ENCODE measurements at regions not wholly inside any gene's neighbourhood (a gene's known extent, or its start where the extent isn't known, plus 50 kb on each side); places are given as distances from the start of the nearest gene placed in this dataset.

GRCh38 chr6:14275493-14275851 lies 157.9 kb downstream of the CD83 start:
- TF ChIP-seq CTCF (IDR thresholded peaks at IDR 0.05 in 2 of 3, conservative IDR thresholded peaks at IDR 0.05 in 1 of 3; ENCODE audit: borderline replicate concordance in 1 of 3, insufficient read depth in 1 of 3, low read depth in 2 of 3, low read length in 2 of 3) = no peak
- TF ChIP-seq POLR2A (IDR thresholded peaks at IDR 0.05; ENCODE audit: borderline replicate concordance, extremely low read depth, insufficient read depth, insufficient read length) = no peak

Measured in HCT116 (cell line).